ENCODE measurements at regions not wholly inside any gene's neighbourhood (a gene's known extent, or its start where the extent isn't known, plus 50 kb on each side); places are given as distances from the start of the nearest gene placed in this dataset.

DNA sequence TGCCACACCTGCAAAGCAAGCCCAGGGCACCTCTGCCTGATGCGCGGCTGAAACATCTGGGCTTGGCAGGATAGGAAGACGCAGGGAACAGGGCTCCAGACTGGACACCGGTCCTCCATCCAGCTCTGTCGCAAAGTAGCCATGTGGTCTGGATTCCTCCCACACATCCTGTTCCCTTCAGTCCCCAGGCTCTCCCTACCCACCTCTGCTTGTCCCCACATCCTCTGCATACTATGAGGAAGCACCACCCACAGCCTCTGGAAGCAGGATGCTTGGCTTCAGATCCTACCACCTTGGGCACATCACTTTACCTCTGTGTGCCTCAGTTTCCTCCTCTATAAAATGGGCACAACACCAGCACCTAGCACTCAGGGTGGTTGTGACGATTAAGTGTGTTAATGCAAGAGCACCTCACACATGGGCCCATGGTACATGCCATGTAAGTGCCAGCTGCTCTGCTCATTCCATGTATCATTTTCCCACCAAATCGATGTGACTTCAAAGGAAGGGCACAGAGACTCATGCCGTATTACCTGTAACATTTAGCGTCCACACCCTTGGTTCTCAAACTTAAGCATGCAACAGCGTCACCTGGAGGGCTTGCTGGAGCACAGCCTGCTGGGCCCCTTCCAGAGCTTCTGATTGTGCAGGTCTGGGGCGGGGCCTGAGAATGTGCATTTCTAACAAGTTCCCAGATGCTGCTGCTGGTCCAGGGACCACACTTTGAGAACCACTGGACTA lies 138.6 kb upstream of the SDK2 start:
- H3K27ac ChIP-seq, result no peak overlapping the region
- no peak for TF ChIP-seq POLR2A (IDR thresholded peaks at IDR 0.05)
- TF ChIP-seq, protein P1, sequence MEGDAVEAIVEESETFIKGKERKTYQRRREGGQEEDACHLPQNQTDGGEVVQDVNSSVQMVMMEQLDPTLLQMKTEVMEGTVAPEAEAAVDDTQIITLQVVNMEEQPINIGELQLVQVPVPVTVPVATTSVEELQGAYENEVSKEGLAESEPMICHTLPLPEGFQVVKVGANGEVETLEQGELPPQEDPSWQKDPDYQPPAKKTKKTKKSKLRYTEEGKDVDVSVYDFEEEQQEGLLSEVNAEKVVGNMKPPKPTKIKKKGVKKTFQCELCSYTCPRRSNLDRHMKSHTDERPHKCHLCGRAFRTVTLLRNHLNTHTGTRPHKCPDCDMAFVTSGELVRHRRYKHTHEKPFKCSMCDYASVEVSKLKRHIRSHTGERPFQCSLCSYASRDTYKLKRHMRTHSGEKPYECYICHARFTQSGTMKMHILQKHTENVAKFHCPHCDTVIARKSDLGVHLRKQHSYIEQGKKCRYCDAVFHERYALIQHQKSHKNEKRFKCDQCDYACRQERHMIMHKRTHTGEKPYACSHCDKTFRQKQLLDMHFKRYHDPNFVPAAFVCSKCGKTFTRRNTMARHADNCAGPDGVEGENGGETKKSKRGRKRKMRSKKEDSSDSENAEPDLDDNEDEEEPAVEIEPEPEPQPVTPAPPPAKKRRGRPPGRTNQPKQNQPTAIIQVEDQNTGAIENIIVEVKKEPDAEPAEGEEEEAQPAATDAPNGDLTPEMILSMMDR (IDR thresholded peaks at IDR 0.05), result no peak
- H3K9me3 ChIP-seq, result no peaks in the 10 kb centered on the region
- H3K27me3 ChIP-seq, result no peaks in the 10 kb centered on the region
- DNase-seq, result no peak
- no peaks in the 10 kb centered on the region for H3K36me3 ChIP-seq (ENCODE audit: low read depth, missing control alignments)
- 60 to 81% methylated on average over 9 to 11 of the region's 11 CpGs for WGBS, 2 donors
- H3K4me1 ChIP-seq, result no peaks in the 10 kb centered on the region
- intact Hi-C loops (cut with DNase I; ENCODE audit: low total_unique reads), result no loop called here
- H3K4me3 ChIP-seq, result no peak overlapping the region

DNA sequence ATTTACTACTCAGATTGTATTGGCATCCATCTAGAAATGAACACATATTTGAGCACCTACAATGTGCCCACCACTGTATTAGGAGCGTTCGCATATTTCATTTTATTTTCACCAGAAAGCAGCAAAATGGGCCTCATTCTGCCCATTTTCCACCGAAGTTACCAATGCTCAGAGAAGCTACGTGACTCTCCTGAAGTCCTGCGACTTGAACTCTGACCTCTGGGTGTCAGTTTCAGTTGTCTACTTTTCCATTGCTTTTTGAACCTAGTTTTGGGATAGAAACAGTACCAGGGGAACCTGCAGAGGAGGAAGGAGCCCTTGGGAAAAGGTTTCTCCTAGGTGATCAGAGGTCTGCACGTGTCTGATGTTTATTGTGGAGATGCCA lies 139.1 kb upstream of the SDK2 start:
- Histone ChIP-seq H3K4me3 (no peak overlapping the region), H3K9me3 (no peaks in the 10 kb centered on the region), H3K27ac (no peak overlapping the region), H3K4me1 (no peaks in the 10 kb centered on the region), H3K27me3 (no peaks in the 10 kb centered on the region), H3K36me3 (ENCODE audit: low read depth, missing control alignments) (no peaks in the 10 kb centered on the region)
- TF ChIP-seq, protein P1 (IDR thresholded peaks at IDR 0.05), result no peak
- DNase-seq, result no peak
- 76% methylated on average over 6 of the region's 6 CpGs for WGBS, 2 donors
- intact Hi-C loops (cut with DNase I; ENCODE audit: low total_unique reads), result no loop called here

DNA sequence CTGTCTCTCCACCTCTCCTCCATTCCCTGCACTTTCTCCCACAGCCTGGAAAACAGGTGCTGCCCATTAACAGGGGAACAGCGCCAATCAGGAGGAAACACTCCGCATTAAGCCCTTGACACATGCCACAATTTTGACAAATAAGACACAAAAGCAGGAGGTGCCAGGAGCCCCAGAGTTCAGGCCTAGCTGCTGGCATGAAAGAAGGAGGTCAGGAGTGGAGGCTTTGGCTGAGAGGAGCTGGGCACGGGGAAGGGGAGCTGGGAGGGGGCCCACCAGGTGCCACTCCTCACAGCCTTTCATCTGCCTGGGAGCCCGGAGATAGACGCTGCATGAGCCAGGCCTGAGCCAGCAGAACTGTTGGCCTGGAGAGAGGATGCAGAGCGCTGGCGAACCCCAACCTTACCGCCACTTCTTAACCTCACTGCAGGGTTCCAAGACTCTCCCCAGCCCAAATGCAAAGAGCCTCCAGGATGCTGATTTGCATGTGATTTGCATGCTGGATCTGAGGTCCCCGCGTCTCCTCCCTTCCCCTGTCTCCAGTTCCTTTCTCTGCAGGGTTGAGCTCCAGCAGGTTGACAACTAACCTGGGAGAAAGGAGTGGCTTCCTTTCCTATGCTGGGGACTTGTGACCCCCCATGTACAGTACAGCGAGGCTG lies 139.8 kb upstream of the SDK2 start:
- H3K4me1 ChIP-seq, result no peaks in the 10 kb centered on the region
- 82 to 87% methylated on average over 11 of the region's 11 CpGs for WGBS, 2 donors
- no peaks in the 10 kb centered on the region for H3K9me3 ChIP-seq
- H3K27me3 ChIP-seq, result no peaks in the 10 kb centered on the region
- TF ChIP-seq, protein P1 (IDR thresholded peaks at IDR 0.05), result no peak
- no peak for TF ChIP-seq POLR2A (IDR thresholded peaks at IDR 0.05)
- no peak overlapping the region for H3K4me3 ChIP-seq
- no peak overlapping the region for H3K27ac ChIP-seq
- DNase-seq, result no peak
- intact Hi-C loops (cut with DNase I; ENCODE audit: low total_unique reads), result no loop called here
- no peaks in the 10 kb centered on the region for H3K36me3 ChIP-seq (ENCODE audit: low read depth, missing control alignments)

DNA sequence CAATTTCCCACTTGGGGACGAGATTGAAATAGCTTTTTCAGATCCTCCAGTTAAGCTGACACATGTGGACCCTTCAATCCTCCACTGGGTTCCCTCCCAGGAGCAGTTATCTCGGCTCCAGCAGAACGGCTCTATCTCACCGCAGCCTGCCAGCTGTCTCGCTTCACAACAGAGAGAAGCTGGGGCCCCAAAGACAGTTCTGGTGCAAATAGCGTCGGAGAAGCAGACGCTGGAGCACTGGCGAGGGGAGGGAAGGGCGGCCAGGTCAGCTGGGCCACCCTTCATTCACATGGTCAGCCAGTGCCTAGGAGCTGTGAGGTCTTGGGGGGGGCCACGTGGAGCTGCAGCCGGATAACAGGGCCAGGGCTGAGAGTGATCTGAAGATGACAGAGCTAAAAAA lies 141.3 kb upstream of the SDK2 start:
- 22 to 43% methylated on average over 12 of the region's 12 CpGs for WGBS, 2 donors
- no peaks in the 10 kb centered on the region for H3K4me1 ChIP-seq
- no peak for DNase-seq
- no peak overlapping the region for H3K4me3 ChIP-seq
- TF ChIP-seq, protein P1 (IDR thresholded peaks at IDR 0.05), result no peak
- no peak for TF ChIP-seq POLR2A (IDR thresholded peaks at IDR 0.05)
- no peaks in the 10 kb centered on the region for H3K9me3 ChIP-seq
- no peaks in the 10 kb centered on the region for H3K27me3 ChIP-seq
- H3K36me3 ChIP-seq (ENCODE audit: low read depth, missing control alignments), result no peaks in the 10 kb centered on the region
- intact Hi-C loops (cut with DNase I; ENCODE audit: low total_unique reads), result no loop called here
- no peak overlapping the region for H3K27ac ChIP-seq

Measured in testis (tissue), 2 donors.